ENCODE measurements at regions not wholly inside any gene's neighbourhood (a gene's known extent, or its start where the extent isn't known, plus 50 kb on each side); places are given as distances from the start of the nearest gene placed in this dataset.

DNA sequence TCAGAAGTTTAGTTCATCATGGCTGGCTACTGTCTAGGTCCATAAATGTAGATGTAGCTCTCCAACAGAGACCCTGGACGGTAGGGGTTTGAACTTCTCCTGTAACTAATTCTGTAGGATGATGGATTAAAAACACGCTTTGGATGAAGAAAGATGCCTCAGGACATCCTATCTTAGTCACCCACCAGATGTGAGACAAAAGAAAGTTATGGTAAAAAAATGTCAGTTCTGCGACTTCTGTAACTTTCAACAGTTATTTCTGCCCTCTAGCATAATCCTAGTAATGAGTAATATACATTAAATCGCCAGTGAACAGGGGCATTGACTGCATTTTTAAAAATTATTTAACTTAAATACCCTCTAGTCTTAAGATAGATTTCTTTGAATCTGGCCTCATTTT is 210.1 kb upstream of the LRATD1 start:
- Histone ChIP-seq H3K27ac (ENCODE audit: low read length) (no peak overlapping the region), H3K9me3 (ENCODE audit: control insufficient read depth in 1 of 2, low read length in 2 of 2) (no peaks in the 10 kb centered on the region), H3K27me3 (ENCODE audit: low read depth, low read length) (no peaks in the 10 kb centered on the region), H3K4me3 (ENCODE audit: low read depth in 1 of 2, low read length in 2 of 2) (no peak overlapping the region), H3K4me1 (ENCODE audit: control insufficient read depth in 1 of 2, insufficient read depth in 2 of 2, low read length in 2 of 2) (no peaks in the 10 kb centered on the region), H3K36me3 (ENCODE audit: control insufficient read depth in 1 of 2, insufficient read depth in 2 of 2, low read length in 2 of 2) (no peaks in the 10 kb centered on the region)

DNA sequence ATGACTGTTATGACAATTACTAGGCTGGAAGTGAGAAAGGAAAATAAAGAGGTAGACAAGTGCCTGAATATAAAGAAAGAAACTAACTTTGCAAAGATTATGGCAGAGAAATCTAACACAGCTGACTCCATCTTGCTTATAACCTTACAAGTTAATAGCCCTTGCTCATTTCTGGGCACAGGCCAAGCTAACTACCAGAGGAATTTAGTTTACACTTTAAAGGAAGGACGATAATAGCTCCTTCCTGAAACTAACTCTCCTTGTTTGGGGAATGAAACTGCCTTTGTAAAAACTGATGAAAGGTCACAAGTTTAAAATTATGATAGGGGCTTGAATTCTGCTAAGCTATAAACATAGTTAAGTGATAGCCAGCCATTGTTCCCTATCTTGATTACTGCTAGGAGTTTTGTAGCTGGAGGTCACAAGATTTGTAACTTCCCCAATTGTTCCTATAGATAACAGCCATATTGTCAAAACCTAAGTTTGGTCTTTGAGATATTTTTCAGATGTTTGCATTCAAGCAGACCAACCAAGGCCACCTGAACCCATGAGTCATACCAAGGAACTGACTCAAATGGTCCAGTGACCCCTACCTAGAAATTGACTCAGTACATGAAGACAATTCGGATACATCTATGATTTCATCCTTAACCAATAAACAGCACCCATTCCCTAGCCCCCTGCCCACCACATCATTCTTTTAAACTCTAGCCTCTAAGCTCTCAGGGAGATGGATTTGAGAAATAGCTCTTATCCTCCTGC is 209.2 kb upstream of the LRATD1 start:
- no peak overlapping the region for H3K4me3 ChIP-seq (ENCODE audit: low read depth in 1 of 2, low read length in 2 of 2)
- no peak overlapping the region for H3K27ac ChIP-seq (ENCODE audit: low read length)
- H3K27me3 ChIP-seq (ENCODE audit: low read depth, low read length): no peaks in the 10 kb centered on the region

DNA sequence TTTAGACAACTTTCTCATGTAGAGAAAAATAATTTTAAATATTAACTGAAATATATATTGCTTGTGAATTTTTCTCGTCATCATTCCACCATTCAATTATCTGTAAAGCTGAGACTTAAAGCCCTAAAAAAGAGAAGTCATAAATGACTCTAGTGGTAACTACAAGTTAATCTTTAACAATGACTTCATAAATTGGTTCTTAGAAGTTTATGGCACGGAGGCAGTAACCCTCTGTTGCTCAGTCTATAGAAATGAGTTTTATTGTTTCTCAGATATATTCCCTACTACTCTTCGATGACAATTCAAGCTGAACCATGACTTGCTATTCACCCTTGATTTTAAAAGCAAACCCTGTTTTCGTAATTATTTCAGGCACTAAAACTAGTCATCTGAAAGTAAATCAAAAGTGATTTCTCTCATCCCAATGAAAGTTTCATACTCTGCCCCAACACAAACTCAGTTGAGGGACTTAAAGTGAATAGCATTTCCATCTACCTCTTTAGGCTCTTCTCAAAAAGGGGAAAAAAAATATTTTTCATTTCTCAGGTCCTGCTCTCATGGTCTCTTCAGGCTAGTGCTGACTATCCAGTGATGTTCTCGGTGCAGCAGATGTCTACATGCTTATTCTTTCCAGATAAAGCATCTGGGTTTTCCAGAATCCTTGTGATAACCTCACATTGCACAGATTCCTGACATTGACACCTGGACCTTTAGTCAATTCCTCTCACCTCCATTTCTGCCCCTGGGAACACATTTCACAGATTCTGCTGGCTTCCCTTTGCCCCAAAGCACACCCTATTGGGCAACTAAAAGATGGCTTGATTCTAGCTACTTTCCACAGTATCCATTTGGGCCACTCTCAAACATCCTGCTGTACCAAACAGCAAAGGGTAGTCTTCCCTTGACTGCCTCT is 207.8 kb upstream of the LRATD1 start:
- no peaks in the 10 kb centered on the region for H3K36me3 ChIP-seq (ENCODE audit: control insufficient read depth in 1 of 2, insufficient read depth in 2 of 2, low read length in 2 of 2)
- no peak overlapping the region for H3K4me3 ChIP-seq (ENCODE audit: low read depth in 1 of 2, low read length in 2 of 2)
- H3K27me3 ChIP-seq (ENCODE audit: low read depth, low read length): no peaks in the 10 kb centered on the region
- H3K9me3 ChIP-seq (ENCODE audit: control insufficient read depth in 1 of 2, low read length in 2 of 2): no peaks in the 10 kb centered on the region
- no peak overlapping the region for H3K27ac ChIP-seq (ENCODE audit: low read length)
- no peaks in the 10 kb centered on the region for H3K4me1 ChIP-seq (ENCODE audit: control insufficient read depth in 1 of 2, insufficient read depth in 2 of 2, low read length in 2 of 2)

More for the DNA sequence above, 209.2 kb upstream of the LRATD1 start:
- Histone ChIP-seq H3K9me3 (ENCODE audit: control insufficient read depth in 1 of 2, low read length in 2 of 2) (no peaks in the 10 kb centered on the region), H3K36me3 (ENCODE audit: control insufficient read depth in 1 of 2, insufficient read depth in 2 of 2, low read length in 2 of 2) (no peaks in the 10 kb centered on the region), H3K4me1 (ENCODE audit: control insufficient read depth in 1 of 2, insufficient read depth in 2 of 2, low read length in 2 of 2) (no peaks in the 10 kb centered on the region)

DNA sequence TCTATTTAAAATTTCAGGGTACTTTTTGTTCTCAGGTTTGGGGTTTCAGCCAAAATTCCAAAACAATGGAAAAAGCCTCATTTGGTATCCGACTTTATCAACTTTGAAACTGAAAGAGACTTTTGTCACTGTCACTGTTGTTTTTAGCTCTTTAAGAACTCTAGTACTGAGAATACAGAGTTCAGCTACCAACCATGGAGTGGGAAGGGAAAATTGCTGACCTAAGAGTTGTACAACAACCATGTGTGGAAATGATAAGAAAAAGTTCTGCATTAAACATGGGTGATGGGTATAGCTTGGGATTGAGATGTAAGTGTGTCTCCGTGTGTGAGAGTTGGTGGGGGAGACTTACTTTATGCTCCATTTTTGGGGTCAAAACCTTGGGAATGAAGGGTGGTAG is 206.6 kb upstream of the LRATD1 start:
- no peak overlapping the region for H3K27ac ChIP-seq (ENCODE audit: low read length)
- no peaks in the 10 kb centered on the region for H3K36me3 ChIP-seq (ENCODE audit: control insufficient read depth in 1 of 2, insufficient read depth in 2 of 2, low read length in 2 of 2)
- H3K4me3 ChIP-seq (ENCODE audit: low read depth in 1 of 2, low read length in 2 of 2): no peak overlapping the region
- no peaks in the 10 kb centered on the region for H3K27me3 ChIP-seq (ENCODE audit: low read depth, low read length)
- H3K4me1 ChIP-seq (ENCODE audit: control insufficient read depth in 1 of 2, insufficient read depth in 2 of 2, low read length in 2 of 2): no peaks in the 10 kb centered on the region
- no peaks in the 10 kb centered on the region for H3K9me3 ChIP-seq (ENCODE audit: control insufficient read depth in 1 of 2, low read length in 2 of 2)

DNA sequence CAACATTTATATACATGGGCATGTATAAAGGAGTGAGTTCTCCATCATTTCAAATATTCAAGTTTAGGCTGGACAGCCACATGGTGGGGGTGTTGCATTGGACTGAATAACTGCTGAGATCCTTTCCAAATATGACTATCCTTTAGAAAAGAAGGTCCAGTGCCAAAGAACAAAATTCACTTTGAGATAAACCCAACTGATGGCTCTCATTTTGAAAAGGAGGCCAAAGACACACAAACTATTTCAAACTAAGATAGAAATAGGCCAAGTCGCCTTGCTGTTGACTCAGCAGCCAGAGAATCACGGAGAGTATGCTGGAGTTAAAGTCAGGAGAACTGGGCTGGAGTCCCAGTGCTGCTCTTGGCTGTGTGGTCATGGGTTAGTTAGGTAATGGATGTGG is 204.5 kb upstream of the LRATD1 start:
- H3K9me3 ChIP-seq (ENCODE audit: control insufficient read depth in 1 of 2, low read length in 2 of 2): no peaks in the 10 kb centered on the region
- no peak overlapping the region for H3K4me3 ChIP-seq (ENCODE audit: low read depth in 1 of 2, low read length in 2 of 2)
- H3K27me3 ChIP-seq (ENCODE audit: low read depth, low read length): no peaks in the 10 kb centered on the region
- no peak overlapping the region for H3K27ac ChIP-seq (ENCODE audit: low read length)
- H3K36me3 ChIP-seq (ENCODE audit: control insufficient read depth in 1 of 2, insufficient read depth in 2 of 2, low read length in 2 of 2): no peaks in the 10 kb centered on the region
- no peaks in the 10 kb centered on the region for H3K4me1 ChIP-seq (ENCODE audit: control insufficient read depth in 1 of 2, insufficient read depth in 2 of 2, low read length in 2 of 2)

DNA sequence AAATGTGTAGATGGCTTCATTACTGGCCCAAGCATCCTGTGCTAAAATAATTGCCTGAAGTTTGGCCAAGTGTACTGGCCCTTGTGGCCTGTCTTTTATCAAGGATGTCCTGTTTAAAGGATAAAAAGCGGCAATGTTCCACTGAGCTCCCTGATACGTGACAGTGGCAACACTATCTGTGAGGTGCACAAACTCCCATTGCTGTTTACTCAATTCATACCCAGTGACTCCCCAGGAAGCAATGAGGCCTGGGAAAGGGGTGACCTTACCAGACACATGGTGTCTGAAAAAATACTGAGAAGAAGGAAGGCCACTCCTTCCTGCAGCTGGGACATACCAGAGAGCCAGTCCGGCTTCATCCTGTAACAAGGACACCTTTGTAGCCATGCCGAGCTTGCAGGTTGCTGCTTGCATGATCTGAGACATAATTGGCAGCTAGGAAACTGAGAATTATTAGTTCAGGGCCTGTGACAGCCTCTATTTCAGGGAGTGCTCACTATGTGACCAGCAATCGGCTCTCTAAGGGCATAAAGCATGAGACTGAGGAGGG is 198.5 kb upstream of the LRATD1 start:
- no peak overlapping the region for H3K4me3 ChIP-seq (ENCODE audit: low read depth in 1 of 2, low read length in 2 of 2)
- no peaks in the 10 kb centered on the region for H3K36me3 ChIP-seq (ENCODE audit: control insufficient read depth in 1 of 2, insufficient read depth in 2 of 2, low read length in 2 of 2)
- H3K9me3 ChIP-seq (ENCODE audit: control insufficient read depth in 1 of 2, low read length in 2 of 2): peaks cover 0 to 3% of the 10 kb centered on the region in 2 donors
- H3K27me3 ChIP-seq (ENCODE audit: low read depth, low read length): no peaks in the 10 kb centered on the region
- H3K4me1 ChIP-seq (ENCODE audit: control insufficient read depth in 1 of 2, insufficient read depth in 2 of 2, low read length in 2 of 2): no peaks in the 10 kb centered on the region
- no peak overlapping the region for H3K27ac ChIP-seq (ENCODE audit: low read length)

DNA sequence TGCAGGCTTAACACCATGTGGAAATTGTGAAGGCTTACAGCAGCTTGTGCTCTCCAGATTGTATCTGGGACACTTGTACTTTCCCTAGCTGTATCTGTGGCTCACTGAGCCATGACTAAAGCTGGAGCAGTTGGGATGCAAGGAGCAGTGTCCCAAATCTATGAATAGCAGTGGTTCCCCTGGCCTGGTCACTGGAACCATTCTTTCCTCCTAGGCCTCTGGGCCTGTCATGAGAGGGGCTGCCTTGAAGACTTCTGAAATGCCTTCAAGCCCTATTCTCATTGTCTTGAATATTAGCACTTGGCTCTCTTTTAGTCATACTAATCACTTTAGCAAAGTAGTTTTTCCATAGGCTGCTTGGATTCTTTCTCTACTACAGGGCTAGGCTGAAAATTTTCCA is 186.8 kb upstream of the LRATD1 start:
- H3K36me3 ChIP-seq (ENCODE audit: control insufficient read depth in 1 of 2, insufficient read depth in 2 of 2, low read length in 2 of 2): no peaks in the 10 kb centered on the region
- H3K9me3 ChIP-seq (ENCODE audit: control insufficient read depth in 1 of 2, low read length in 2 of 2): peaks cover 0 to 8% of the 10 kb centered on the region in 2 donors
- H3K4me3 ChIP-seq (ENCODE audit: low read depth in 1 of 2, low read length in 2 of 2): no peak overlapping the region
- no peaks in the 10 kb centered on the region for H3K27me3 ChIP-seq (ENCODE audit: low read depth, low read length)
- no peaks in the 10 kb centered on the region for H3K4me1 ChIP-seq (ENCODE audit: control insufficient read depth in 1 of 2, insufficient read depth in 2 of 2, low read length in 2 of 2)
- H3K27ac ChIP-seq (ENCODE audit: low read length): no peak overlapping the region

DNA sequence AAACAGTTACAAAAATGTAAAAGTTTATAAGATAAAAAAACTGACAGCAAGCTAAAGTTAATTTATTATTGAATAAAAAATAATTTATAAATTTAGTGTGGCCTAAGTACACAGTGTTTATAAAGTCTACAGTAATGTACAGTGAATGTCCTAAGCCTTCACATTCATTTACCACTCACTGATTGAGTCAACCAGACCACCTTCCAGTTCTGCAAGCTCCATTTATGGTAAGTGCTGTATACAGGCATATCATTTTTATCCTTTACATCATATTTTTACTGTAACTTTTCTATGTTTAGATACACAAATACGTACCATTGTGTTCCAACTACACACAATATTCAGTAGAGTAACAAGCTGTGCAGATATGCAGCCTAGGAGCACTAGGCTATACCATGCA is 184.2 kb upstream of the LRATD1 start:
- peaks cover 0 to 8% of the 10 kb centered on the region in 2 donors for H3K9me3 ChIP-seq (ENCODE audit: control insufficient read depth in 1 of 2, low read length in 2 of 2)
- no peaks in the 10 kb centered on the region for H3K4me1 ChIP-seq (ENCODE audit: control insufficient read depth in 1 of 2, insufficient read depth in 2 of 2, low read length in 2 of 2)
- H3K4me3 ChIP-seq (ENCODE audit: low read depth in 1 of 2, low read length in 2 of 2): no peak overlapping the region
- no peaks in the 10 kb centered on the region for H3K27me3 ChIP-seq (ENCODE audit: low read depth, low read length)
- no peak overlapping the region for H3K27ac ChIP-seq (ENCODE audit: low read length)
- H3K36me3 ChIP-seq (ENCODE audit: control insufficient read depth in 1 of 2, insufficient read depth in 2 of 2, low read length in 2 of 2): no peaks in the 10 kb centered on the region

DNA sequence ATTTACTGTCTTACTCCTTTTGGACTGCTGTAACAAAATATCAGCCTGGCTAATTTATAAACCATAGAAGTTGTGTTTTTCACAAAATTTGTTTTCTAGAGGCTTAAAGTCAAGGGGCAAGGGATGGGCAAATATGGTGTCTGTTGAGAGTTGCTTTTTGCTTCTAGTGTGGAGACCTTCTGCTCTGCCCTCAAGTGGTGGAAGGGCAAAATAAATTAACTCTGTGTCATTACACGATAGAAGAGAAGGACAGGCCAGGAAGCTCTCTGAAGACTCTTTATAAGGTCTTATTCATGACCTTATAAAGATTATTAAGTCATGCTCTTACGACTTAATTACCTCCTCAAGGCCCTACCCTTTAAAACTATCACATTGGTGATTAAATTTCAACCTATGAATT is 181.2 kb upstream of the LRATD1 start:
- H3K4me3 ChIP-seq (ENCODE audit: low read depth in 1 of 2, low read length in 2 of 2): no peak overlapping the region
- no peaks in the 10 kb centered on the region for H3K4me1 ChIP-seq (ENCODE audit: control insufficient read depth in 1 of 2, insufficient read depth in 2 of 2, low read length in 2 of 2)
- no peaks in the 10 kb centered on the region for H3K9me3 ChIP-seq (ENCODE audit: control insufficient read depth in 1 of 2, low read length in 2 of 2)
- H3K27me3 ChIP-seq (ENCODE audit: low read depth, low read length): no peaks in the 10 kb centered on the region
- no peaks in the 10 kb centered on the region for H3K36me3 ChIP-seq (ENCODE audit: control insufficient read depth in 1 of 2, insufficient read depth in 2 of 2, low read length in 2 of 2)
- H3K27ac ChIP-seq (ENCODE audit: low read length): no peak overlapping the region

DNA sequence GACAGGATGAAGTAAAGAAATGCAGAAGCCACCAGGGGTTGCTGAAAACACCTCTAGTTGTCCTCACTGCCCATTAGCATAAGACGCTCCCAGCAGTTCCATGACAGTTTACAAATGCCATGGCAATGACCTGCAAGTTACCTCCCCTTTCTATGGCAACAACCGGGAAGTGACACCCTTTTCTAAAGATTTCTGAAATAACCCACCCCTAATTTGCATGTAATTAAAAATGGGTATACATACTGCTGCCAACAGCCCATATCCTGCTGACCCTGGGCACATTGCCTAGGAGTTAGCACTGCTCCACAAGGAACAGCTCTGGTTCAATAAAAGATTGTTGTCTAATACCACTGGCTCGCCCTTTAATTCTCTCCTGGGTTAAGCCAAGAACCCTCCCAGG is 178.3 kb upstream of the LRATD1 start:
- Histone ChIP-seq H3K27me3 (ENCODE audit: low read depth, low read length) (no peaks in the 10 kb centered on the region), H3K9me3 (ENCODE audit: control insufficient read depth in 1 of 2, low read length in 2 of 2) (no peaks in the 10 kb centered on the region), H3K27ac (ENCODE audit: low read length) (no peak overlapping the region), H3K36me3 (ENCODE audit: control insufficient read depth in 1 of 2, insufficient read depth in 2 of 2, low read length in 2 of 2) (no peaks in the 10 kb centered on the region), H3K4me3 (ENCODE audit: low read depth in 1 of 2, low read length in 2 of 2) (no peak overlapping the region), H3K4me1 (ENCODE audit: control insufficient read depth in 1 of 2, insufficient read depth in 2 of 2, low read length in 2 of 2) (no peaks in the 10 kb centered on the region)

DNA sequence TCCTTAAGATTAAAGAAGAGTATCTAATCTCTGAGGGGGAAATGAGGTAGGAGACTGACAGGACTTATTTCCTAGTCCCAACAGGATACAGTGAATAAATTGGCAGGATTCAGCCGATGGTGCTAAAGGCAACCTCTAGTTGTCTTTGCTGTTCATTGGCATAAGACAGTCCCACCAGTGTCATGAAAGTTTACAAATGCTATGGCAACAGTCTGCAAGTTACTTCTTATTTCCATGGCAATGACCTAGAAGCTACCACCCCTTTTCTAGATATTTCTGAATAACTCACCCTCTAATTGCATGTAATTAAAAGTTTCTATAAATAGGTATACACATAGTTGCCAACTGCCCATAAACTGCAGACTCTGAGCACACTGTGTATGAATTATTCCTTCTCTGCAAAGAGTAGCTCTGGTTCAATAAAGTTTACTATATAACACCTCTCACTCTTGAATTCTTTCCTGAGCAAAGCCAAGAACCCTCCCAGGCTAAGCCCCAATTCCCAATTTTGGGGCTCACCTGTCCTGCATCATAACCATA is 172.7 kb upstream of the LRATD1 start:
- H3K27me3 ChIP-seq (ENCODE audit: low read depth, low read length): no peaks in the 10 kb centered on the region
- no peaks in the 10 kb centered on the region for H3K4me1 ChIP-seq (ENCODE audit: control insufficient read depth in 1 of 2, insufficient read depth in 2 of 2, low read length in 2 of 2)
- H3K27ac ChIP-seq (ENCODE audit: low read length): no peak overlapping the region
- H3K9me3 ChIP-seq (ENCODE audit: control insufficient read depth in 1 of 2, low read length in 2 of 2): peaks cover 0 to 4% of the 10 kb centered on the region in 2 donors
- no peaks in the 10 kb centered on the region for H3K36me3 ChIP-seq (ENCODE audit: control insufficient read depth in 1 of 2, insufficient read depth in 2 of 2, low read length in 2 of 2)
- H3K4me3 ChIP-seq (ENCODE audit: low read depth in 1 of 2, low read length in 2 of 2): no peak overlapping the region

All from muscle layer of duodenum (tissue), 2 donors.